Left lobe of liver (tissue), 2 donors: ENCODE measurements at regions not wholly inside any gene's neighbourhood (a gene's known extent, or its start where the extent isn't known, plus 50 kb on each side); places are given as distances from the start of the nearest gene placed in this dataset.

Experiments
- ATAC-seq: fragments of 200-7000 bp; cut with Tn5 transposase; one replicate; pipeline ENCODE4 v1.9.1; 2020; ENCODE audit warnings: mild to moderate bottlenecking, moderate library complexity
- DNase-seq: peaks from one replicate; pipeline ENCODE4 v3.0.0-alpha.2; 2020; ENCODE audit warnings: low spot score
- donor health status: DM: no; HTN: no; CAD: no; lungs with moderate emphysema.
- donor health status: DM: no; HTN: yes; CAD: no.

GRCh38 chr13:99862244-99862643, 109.3 kb downstream of the ZIC5 start:
- DNase-seq (no peak), ATAC-seq (no peak)

GRCh38 chr13:99861771-99862170, 109.8 kb downstream of the ZIC5 start:
- no peak for DNase-seq
- no peak for ATAC-seq

GRCh38 chr13:99860745-99861144, 110.8 kb downstream of the ZIC5 start:
- ATAC-seq (no peak), DNase-seq (no peak)

- ATAC-seq, result no peak
- DNase-seq, result no peak
These were observed 112.1 kb downstream of the ZIC5 start for GRCh38 chr13:99859178-99860177.

GRCh38 chr13:99857738-99858137, 113.8 kb downstream of the ZIC5 start:
- no peak for DNase-seq
- ATAC-seq, result no peak

GRCh38 chr13:99855526-99856420, 115.8 kb downstream of the ZIC5 start:
- ATAC-seq (peak; percentile 75), DNase-seq (no peak)

GRCh38 chr13:99854366-99854765, 117.2 kb downstream of the ZIC5 start:
- ATAC-seq (no peak), DNase-seq (no peak)

- no peak for DNase-seq
These were observed 124.2 kb downstream of the ZIC5 start for GRCh38 chr13:99847318-99847750.

GRCh38 chr13:99845161-99845874, 126.2 kb downstream of the ZIC5 start:
- no peak for DNase-seq
- no peak for ATAC-seq

More at GRCh38 chr13:99847318-99847750, 124.2 kb downstream of the ZIC5 start:
- no peak for ATAC-seq

- no peak for ATAC-seq
- no peak for DNase-seq
These were observed 127.1 kb downstream of the ZIC5 start for GRCh38 chr13:99844421-99844820.

- DNase-seq, result no peak
- no peak for ATAC-seq
These were observed 127.7 kb downstream of the ZIC5 start for GRCh38 chr13:99843872-99844271.

- DNase-seq (no peak), ATAC-seq (no peak)
These were observed 129.2 kb downstream of the ZIC5 start for GRCh38 chr13:99842405-99842804.

GRCh38 chr13:99836291-99836690, 135.3 kb downstream of the ZIC5 start:
- DNase-seq (no peak), ATAC-seq (no peak)

- no peak for DNase-seq
- no peak for ATAC-seq
These were observed 136.1 kb downstream of the ZIC5 start for GRCh38 chr13:99835442-99835841.

GRCh38 chr13:99834246-99834645, 137.3 kb downstream of the ZIC5 start:
- ATAC-seq, result no peak
- DNase-seq, result no peak

GRCh38 chr13:99832347-99832746, 139.2 kb downstream of the ZIC5 start:
- ATAC-seq, result no peak
- no peak for DNase-seq

GRCh38 chr13:99830931-99831330, 140.6 kb downstream of the ZIC5 start:
- DNase-seq, result no peak
- ATAC-seq, result no peak

GRCh38 chr13:99829593-99830239, 141.9 kb downstream of the ZIC5 start:
- no peak for DNase-seq
- peak; percentile 22 for ATAC-seq

- DNase-seq, result no peak
- no peak for ATAC-seq
These were observed 142.4 kb downstream of the ZIC5 start for GRCh38 chr13:99829161-99829560.

- DNase-seq (no peak), ATAC-seq (no peak)
These were observed 142.8 kb downstream of the ZIC5 start for GRCh38 chr13:99828735-99829134.
